ENCODE measurements at regions not wholly inside any gene's neighbourhood (a gene's known extent, or its start where the extent isn't known, plus 50 kb on each side); places are given as distances from the start of the nearest gene placed in this dataset.
"Not testable (repeated sequence)": the region's sequence is repeated elsewhere in the genome, so short reads cannot be mapped to it uniquely, and the experiment has no call there.

DNA sequence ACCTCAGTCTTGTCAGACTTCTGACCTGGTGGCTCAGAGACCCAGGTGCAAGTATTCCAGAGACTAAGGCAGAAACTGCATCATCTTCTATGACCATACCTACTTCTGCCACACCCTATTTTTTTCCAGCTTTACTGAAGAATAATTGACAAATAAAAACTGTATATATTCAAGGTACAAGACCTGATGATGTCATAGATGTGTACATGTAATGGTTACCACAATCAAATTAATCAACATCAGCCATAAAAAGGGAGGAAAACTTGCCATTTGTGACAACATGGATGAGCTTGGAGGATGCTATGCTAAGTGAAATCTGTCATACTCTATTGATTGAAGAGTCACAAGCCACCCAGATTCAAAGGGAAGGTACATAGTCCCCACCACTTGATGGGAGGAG, 815.6 kb downstream of the SORCS1 start:
- no peak overlapping the region for H3K27ac ChIP-seq
- TF ChIP-seq, protein P1, sequence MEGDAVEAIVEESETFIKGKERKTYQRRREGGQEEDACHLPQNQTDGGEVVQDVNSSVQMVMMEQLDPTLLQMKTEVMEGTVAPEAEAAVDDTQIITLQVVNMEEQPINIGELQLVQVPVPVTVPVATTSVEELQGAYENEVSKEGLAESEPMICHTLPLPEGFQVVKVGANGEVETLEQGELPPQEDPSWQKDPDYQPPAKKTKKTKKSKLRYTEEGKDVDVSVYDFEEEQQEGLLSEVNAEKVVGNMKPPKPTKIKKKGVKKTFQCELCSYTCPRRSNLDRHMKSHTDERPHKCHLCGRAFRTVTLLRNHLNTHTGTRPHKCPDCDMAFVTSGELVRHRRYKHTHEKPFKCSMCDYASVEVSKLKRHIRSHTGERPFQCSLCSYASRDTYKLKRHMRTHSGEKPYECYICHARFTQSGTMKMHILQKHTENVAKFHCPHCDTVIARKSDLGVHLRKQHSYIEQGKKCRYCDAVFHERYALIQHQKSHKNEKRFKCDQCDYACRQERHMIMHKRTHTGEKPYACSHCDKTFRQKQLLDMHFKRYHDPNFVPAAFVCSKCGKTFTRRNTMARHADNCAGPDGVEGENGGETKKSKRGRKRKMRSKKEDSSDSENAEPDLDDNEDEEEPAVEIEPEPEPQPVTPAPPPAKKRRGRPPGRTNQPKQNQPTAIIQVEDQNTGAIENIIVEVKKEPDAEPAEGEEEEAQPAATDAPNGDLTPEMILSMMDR (conservative IDR thresholded peaks at IDR 0.05), result no peak

DNA sequence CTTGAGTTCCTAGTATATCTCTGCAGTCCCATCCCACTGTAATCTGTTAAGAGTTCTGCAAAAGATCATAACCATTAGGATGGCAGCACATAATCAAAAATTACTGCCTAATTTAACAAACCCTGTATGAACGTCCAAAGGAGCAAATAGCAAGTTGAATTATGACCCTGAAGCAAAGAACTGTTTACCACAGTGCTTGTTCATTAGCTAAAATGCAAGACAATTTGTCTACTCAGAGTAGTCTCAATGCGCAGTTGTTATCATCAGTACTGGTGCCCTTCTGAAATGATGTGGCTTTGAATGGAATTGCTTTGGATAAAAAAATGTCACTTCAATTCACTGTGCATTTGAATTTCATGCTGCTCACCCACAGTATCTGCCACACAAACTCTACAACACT, 817.0 kb downstream of the SORCS1 start:
- TF ChIP-seq, protein P1 (conservative IDR thresholded peaks at IDR 0.05), result no peak

DNA sequence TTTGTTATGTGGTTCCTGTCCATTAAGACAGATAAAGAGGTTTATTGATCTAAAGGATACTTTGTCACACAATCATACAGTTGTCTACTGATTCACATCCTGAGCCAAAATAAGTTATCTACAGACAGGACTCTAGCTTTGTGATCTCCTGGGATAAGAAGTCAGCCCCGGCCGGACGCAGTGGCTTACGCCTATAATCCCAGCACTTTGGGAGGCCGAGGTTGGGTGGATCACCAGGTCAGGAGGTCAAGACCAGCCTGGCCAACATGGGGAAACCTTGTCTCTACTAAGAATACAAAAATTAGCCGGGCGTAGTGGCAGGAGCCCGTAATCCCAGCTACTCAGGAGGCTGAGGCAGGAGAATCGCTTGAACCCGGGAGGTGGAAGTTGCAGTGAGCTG, 821.0 kb downstream of the SORCS1 start:
- not testable (repeated sequence) for H3K27ac ChIP-seq

More for the DNA sequence above, 817.0 kb downstream of the SORCS1 start:
- no peak overlapping the region for H3K27ac ChIP-seq

DNA sequence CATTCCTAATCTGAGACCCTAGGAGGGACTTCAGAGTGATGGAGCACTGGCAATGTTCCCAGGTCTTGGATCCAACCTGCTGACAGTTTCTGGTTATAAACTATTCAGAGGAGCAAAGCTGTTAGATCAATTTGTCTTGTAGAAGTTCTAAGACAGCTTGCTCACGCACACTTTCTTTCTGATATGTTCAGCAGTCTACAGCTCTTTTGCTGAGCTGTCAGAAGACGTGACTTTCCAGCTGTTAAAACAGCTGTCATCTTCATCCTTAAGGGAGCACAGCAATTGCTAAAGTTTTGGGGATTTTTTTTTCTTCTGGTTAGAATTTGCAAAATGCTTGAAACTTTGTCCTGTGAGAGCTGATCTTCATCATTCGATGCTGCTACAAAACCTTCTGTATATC, 823.1 kb downstream of the SORCS1 start:
- TF ChIP-seq, protein P1 (conservative IDR thresholded peaks at IDR 0.05), result no peak
- no peak overlapping the region for H3K27ac ChIP-seq

DNA sequence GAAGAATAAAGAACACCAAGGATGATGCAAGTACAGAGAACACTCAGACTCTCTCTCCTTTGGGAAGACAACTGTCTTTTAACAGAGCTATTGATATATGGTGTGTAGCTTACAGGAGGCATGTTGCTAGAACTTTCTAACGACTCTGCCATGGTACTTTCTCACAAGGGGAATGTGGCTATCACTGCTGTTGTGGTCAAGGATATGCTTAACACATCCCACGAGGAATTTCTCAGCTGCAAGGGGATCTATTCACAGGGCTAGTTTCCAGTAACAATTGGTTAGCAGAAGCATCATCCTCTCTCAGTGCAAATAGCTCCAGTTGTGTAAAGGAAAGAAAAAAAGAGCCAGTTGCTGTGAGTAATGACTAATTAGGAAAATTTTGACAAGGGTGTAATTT, 826.0 kb downstream of the SORCS1 start:
- H3K27ac ChIP-seq, result no peak overlapping the region
- TF ChIP-seq, protein P1 (conservative IDR thresholded peaks at IDR 0.05), result no peak

DNA sequence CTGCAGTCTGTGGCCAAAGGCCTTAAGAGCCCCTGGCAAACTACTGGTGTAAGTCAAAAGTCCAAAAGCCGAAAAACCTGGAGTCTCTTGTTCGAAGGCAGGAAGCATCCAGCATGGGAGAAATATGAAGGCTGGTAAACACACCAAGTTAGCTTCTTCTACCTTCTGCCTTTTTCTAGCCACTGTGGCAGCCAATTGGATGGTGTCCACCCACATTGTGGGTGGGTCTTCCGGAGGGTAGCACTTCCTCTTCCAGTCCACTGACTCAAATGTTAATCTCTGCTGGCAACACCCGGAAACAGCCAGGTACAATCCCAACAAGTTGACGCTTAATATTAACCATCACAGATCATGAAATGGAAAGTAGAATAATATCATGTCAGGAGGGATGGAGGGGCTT, 827.6 kb downstream of the SORCS1 start:
- H3K27ac ChIP-seq, result no peak overlapping the region
- TF ChIP-seq, protein P1 (conservative IDR thresholded peaks at IDR 0.05), result no peak

DNA sequence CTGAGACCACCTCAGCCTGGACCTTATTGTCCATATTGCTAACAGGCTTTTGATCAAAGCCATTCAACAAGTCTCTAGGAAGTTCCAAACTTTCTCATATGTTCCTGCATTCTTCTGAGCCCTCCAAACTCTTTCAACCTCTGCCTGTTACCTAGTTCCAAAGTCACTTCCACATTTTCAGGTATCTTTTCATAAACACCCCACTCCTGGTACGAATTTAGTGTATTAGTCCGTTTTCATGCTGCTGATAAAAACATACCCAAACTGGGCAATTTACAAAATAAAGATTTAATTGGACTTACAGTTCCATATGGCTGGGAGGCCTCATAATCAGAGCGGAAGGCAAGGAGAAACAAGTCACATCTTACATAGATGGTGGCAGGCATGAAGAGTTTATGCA, 836.8 kb downstream of the SORCS1 start:
- H3K27ac ChIP-seq, result no peak overlapping the region
- TF ChIP-seq, protein P1 (conservative IDR thresholded peaks at IDR 0.05), result no peak

DNA sequence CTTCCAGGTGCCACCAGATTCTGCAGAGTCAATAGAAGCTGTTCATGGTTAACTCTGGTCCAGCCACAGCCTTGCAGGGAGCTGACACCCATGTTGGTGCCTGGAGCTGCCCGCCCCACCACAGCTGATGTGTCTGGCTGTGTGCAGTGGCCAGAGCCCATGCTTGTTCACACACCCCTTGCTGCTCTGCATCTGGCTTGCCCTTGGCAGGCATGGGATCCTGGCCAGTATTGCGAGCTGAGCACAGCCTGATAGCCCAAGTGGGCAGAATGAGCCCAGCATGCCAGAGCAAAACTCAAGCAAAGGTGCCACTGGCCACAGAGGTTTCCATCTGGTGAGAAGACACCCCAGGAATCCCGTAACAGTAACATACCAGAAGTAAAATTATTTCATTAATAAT, 843.6 kb downstream of the SORCS1 start:
- TF ChIP-seq, protein P1 (conservative IDR thresholded peaks at IDR 0.05), result no peak
- no peak overlapping the region for H3K27ac ChIP-seq

Measured in VCaP (cell line).